Uterus (tissue), 2 donors: ENCODE measurements at regions not wholly inside any gene's neighbourhood (a gene's known extent, or its start where the extent isn't known, plus 50 kb on each side); places are given as distances from the start of the nearest gene placed in this dataset.

Experiments used
- CTCF ChIP-seq, 4 experiments: fragments of 200-600 bp in 2 of 4; fragments of 450-650 bp in 2 of 4; sonication (generic) in 2 of 4; IDR thresholded peaks; one replicate each; pipeline ENCODE4 v1.5.1; 2016 to 2019; ENCODE audit warnings: antibody characterized with exemption in 4 of 4, mild to moderate bottlenecking in 2 of 4, moderate library complexity in 1 of 4
- POLR2A ChIP-seq, 2 donors: fragments of 450-650 bp; IDR thresholded peaks; one replicate each; pipeline ENCODE4 v1.6.1; 2016; ENCODE audit warnings: antibody characterized with exemption in 2 of 2, mild to moderate bottlenecking in 1 of 2, moderate library complexity in 1 of 2

DNA sequence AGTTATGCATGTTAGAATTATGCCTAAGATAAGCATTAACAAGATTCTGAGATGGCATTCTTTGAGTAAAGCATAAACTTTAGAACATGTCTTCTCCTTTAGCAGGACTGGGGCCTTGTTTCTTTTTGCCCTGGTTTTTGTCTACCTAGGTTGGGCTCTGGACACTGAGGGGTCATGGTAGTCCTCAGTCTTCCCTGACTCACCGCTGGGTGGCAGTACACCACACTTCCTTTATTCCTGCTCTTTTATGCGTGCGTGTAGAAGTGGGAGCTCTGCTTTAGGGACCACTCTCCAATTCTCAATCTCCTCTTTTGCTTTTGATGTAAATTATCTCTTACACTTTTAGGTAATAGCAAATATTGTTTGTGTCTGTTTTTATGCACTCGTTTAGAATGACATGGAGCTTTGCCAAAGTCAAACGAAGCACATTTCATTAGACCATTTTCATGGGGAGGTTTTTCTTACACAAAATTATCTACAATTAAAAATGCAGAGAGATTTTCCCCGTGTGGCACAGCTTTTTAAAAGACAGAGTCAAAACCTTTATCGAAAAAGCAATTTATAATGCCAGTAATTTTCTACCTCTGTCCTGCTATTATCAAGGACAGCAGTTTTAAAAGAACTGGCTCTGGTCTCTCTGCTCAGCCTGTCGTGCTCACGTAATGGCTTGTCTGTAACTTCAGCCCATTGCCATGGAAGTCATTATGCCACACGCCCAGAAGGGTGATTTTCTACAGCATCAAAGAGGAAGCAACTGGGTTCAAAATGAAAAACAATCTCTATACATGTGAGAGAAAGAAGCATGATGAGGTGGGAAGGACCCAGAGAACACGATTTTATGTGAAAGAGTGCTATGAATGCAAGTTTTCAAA is 413.9 kb downstream of the COG6 start:
- TF ChIP-seq POLR2A (IDR thresholded peaks at IDR 0.05) (no peak), CTCF (IDR thresholded peaks at IDR 0.05) (peak; percentile 78 to 87 (median 84))
